ENCODE measurements at regions not wholly inside any gene's neighbourhood (a gene's known extent, or its start where the extent isn't known, plus 50 kb on each side); places are given as distances from the start of the nearest gene placed in this dataset.
"Not testable (repeated sequence)": the region's sequence is repeated elsewhere in the genome, so short reads cannot be mapped to it uniquely, and the experiment has no call there.

DNA sequence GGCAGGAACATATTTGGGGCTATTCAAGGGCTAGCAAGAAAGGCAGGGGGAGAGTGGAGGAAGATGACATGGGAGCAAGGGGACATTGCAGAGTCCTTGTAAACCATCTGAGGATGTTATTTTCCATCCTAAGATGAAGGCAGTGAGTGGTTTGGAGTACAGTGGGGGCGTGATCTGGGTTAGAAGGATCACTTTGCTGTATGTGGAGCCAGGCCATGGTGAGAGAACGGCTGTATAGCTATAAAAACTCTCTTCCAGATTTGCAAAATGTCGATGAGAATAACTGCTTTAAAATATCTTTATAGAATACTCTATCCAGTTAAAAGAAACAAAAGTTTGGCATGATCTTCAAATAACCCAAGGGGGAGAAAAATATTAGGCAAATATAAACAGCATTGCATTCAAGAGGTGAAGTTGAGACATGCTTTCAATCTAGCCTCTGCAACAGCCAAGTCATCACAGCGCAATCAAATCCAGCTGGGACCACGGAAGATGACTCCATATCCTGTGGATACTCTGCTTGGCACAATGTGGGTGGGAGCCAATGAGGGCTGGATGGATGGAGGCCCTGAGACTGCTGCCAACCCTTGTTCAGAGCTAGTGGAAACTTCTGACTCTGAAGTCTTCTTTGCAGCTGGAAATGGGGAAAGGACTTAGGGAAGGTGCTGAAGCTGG is 111.5 kb upstream of the BASP1 start:
- Mint-ChIP-seq H3K4me1 (ENCODE audit: low read depth, unreplicated experiment) (peaks cover 15% of the 10 kb centered on the region), H3K27me3 (ENCODE audit: insufficient read depth, unreplicated experiment) (no peaks in the 10 kb centered on the region), H3K4me3 (ENCODE audit: unreplicated experiment) (no peak overlapping the region), H3K9me3 (ENCODE audit: unreplicated experiment) (no peaks in the 10 kb centered on the region), H3K36me3 (ENCODE audit: insufficient read depth, unreplicated experiment) (no peaks in the 10 kb centered on the region), H3K27ac (ENCODE audit: unreplicated experiment) (no peak overlapping the region)
- ChIA-PET CTCF (no interaction called here), POLR2A (no interaction called here)
- H3K9me3 ChIP-seq, result no peaks in the 10 kb centered on the region
- H3K36me3 ChIP-seq (ENCODE audit: control insufficient read depth, insufficient read depth, low read length), result no peaks in the 10 kb centered on the region
- TF ChIP-seq, protein P1, sequence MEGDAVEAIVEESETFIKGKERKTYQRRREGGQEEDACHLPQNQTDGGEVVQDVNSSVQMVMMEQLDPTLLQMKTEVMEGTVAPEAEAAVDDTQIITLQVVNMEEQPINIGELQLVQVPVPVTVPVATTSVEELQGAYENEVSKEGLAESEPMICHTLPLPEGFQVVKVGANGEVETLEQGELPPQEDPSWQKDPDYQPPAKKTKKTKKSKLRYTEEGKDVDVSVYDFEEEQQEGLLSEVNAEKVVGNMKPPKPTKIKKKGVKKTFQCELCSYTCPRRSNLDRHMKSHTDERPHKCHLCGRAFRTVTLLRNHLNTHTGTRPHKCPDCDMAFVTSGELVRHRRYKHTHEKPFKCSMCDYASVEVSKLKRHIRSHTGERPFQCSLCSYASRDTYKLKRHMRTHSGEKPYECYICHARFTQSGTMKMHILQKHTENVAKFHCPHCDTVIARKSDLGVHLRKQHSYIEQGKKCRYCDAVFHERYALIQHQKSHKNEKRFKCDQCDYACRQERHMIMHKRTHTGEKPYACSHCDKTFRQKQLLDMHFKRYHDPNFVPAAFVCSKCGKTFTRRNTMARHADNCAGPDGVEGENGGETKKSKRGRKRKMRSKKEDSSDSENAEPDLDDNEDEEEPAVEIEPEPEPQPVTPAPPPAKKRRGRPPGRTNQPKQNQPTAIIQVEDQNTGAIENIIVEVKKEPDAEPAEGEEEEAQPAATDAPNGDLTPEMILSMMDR (IDR thresholded peaks at IDR 0.05; ENCODE audit: insufficient read depth in 1 of 2, low read depth in 1 of 2, low read length in 1 of 2, severe bottlenecking in 1 of 2, unreplicated experiment in 1 of 2), result no peak
- no peak for DNase-seq
- H3K27me3 ChIP-seq (replicated peaks; ENCODE audit: control insufficient read depth, insufficient read depth, low read length), result no peaks in the 10 kb centered on the region
- BruUV-seq (replicated peaks), result no TSS peak
- H3K4me3 ChIP-seq (ENCODE audit: low read depth, low read length), result no peak overlapping the region
- intact Hi-C loops (cut with micrococcal nuclease; ENCODE audit: unreplicated experiment), result no loop called here
- H3K4me1 ChIP-seq, result no peaks in the 10 kb centered on the region; the same call in 1 of the 2 replicates

DNA sequence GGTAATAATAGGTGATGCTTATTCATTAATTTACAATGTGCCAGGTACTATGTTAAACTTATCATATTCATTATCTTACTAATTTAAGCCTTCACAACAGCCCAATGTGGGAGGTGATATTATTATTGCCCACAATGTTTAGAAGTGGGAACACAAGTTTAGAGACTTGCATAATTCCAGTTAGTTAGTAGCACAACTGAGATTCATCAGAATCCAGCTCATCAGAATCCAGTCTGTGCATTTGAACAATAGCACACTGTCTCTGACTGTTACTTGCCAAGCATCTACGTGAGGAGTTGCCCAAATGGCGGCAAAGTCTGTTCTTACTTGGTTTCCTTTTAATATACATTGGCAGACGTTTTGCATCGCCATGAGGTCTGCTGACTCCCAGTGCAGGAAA is 110.9 kb upstream of the BASP1 start:
- no peak for DNase-seq
- no TSS peak for BruUV-seq (replicated peaks)
- Histone ChIP-seq H3K4me3 (ENCODE audit: low read depth, low read length) (no peak overlapping the region), H3K36me3 (ENCODE audit: control insufficient read depth, insufficient read depth, low read length) (no peaks in the 10 kb centered on the region), H3K4me1 (peaks cover under 1% of the 10 kb centered on the region), H3K27me3 (replicated peaks; ENCODE audit: control insufficient read depth, insufficient read depth, low read length) (no peaks in the 10 kb centered on the region), H3K9me3 (no peaks in the 10 kb centered on the region)
- H3K4me3 Mint-ChIP-seq (ENCODE audit: unreplicated experiment), result no peak overlapping the region
- intact Hi-C loops (cut with micrococcal nuclease; ENCODE audit: unreplicated experiment), result no loop called here
- no peaks in the 10 kb centered on the region for H3K27me3 Mint-ChIP-seq (ENCODE audit: insufficient read depth, unreplicated experiment)
- TF ChIP-seq, protein P1 (IDR thresholded peaks at IDR 0.05; ENCODE audit: insufficient read depth in 1 of 2, low read depth in 1 of 2, low read length in 1 of 2, severe bottlenecking in 1 of 2, unreplicated experiment in 1 of 2), result no peak
- H3K36me3 Mint-ChIP-seq (ENCODE audit: insufficient read depth, unreplicated experiment), result no peaks in the 10 kb centered on the region
- no peak overlapping the region for H3K27ac Mint-ChIP-seq (ENCODE audit: unreplicated experiment)
- no peaks in the 10 kb centered on the region for H3K9me3 Mint-ChIP-seq (ENCODE audit: unreplicated experiment)
- CTCF ChIA-PET, result no interaction called here
- peaks cover 16% of the 10 kb centered on the region for H3K4me1 Mint-ChIP-seq (ENCODE audit: low read depth, unreplicated experiment)
- POLR2A ChIA-PET, result no interaction called here

DNA sequence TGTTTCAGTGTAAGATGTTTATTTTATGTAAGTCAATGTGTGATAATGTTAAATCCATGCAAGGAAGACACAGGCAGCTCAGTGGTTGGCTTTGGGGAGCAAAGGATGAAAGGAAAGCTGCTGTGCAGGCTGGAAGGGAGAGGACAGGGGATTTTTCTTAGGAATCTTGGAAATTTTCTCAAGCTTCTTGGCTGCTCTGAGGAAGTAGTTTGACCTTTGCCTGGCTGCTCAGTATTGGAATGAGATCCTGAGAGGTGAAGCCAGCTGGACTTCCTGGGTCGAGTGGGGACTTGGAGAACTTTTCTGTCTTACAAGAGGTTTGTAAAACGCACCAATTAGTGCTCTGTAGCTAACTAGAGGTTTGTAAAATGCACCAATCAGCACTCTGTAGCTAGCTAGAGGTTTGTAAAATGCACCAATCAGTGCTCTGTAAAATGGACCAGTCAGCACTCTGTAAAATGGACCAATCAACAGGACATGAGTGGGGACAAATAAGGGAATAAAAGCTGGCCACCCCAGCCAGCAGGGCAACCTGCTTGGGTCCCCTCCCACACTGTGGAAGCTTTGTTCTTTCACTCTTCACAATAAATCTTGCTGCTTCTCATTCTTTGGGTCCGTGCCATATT is 105.2 kb upstream of the BASP1 start:
- peak in 1 of 2 experiments; percentile 49 for DNase-seq
- Mint-ChIP-seq H3K27ac (ENCODE audit: unreplicated experiment) (peak overlapping the region; percentile 10), H3K4me1 (ENCODE audit: low read depth, unreplicated experiment) (peaks cover 26% of the 10 kb centered on the region)
- H3K4me3 Mint-ChIP-seq (ENCODE audit: unreplicated experiment); H3K9me3 Mint-ChIP-seq (ENCODE audit: unreplicated experiment); H3K4me3 ChIP-seq (ENCODE audit: low read depth, low read length); H3K36me3 Mint-ChIP-seq (ENCODE audit: insufficient read depth, unreplicated experiment); BruUV-seq (replicated peaks); H3K27me3 ChIP-seq (replicated peaks; ENCODE audit: control insufficient read depth, insufficient read depth, low read length); H3K27me3 Mint-ChIP-seq (ENCODE audit: insufficient read depth, unreplicated experiment); H3K36me3 ChIP-seq (ENCODE audit: control insufficient read depth, insufficient read depth, low read length); intact Hi-C loops (cut with micrococcal nuclease; ENCODE audit: unreplicated experiment); H3K9me3 ChIP-seq: not testable (repeated sequence)
- H3K4me1 ChIP-seq, result peaks cover 38% of the 10 kb centered on the region
- ChIA-PET POLR2A (interaction anchor here (0.6 kb wide), 1 partner anchor 439 kb away, joined by 22 read pairs; no protein-coding TSS in a partner anchor), CTCF (interaction anchor here (0.6 to 1.1 kb wide), 2 partner anchors 20 to 46 kb away, joined by 3 to 4 read pairs; no protein-coding TSS in a partner anchor)
